GM23338 (cell line): ENCODE measurements at regions not wholly inside any gene's neighbourhood (a gene's known extent, or its start where the extent isn't known, plus 50 kb on each side); places are given as distances from the start of the nearest gene placed in this dataset.

Experiments
- ATAC-seq: fragments of 200-7000 bp; cut with Tn5 transposase; 3 replicates; pipeline ENCODE4 v1.9.1; 2020
- DNase-seq: peaks from one replicate; pipeline ENCODE4 v3.0.0-alpha.2; 2015; ENCODE audit warnings: low spot score
- H2AFZ ChIP-seq: fragments of 200-600 bp; sonication (generic); 2 replicates; pipeline ENCODE4 v1.8.0; 2016; ENCODE audit warnings: antibody characterized with exemption, mild to moderate bottlenecking, moderate library complexity
- H3F3A ChIP-seq: fragments of 200-600 bp; sonication (generic); replicated peaks from 2 replicates; pipeline ENCODE4 v1.8.0; 2017; ENCODE audit warnings: antibody characterized with exemption, mixed run types, low read depth
- H3K27ac ChIP-seq: fragments of 200-600 bp; sonication (generic); 2 replicates; pipeline ENCODE4 v1.6.1; 2016; ENCODE audit warnings: low read depth
- H3K27me3 ChIP-seq: fragments of 200-600 bp; sonication (generic); 2 replicates; pipeline ENCODE4 v1.8.0; 2016; ENCODE audit warnings: mild to moderate bottlenecking, mixed run types, moderate library complexity; ENCODE audit not compliant: insufficient read depth
- H3K36me3 ChIP-seq: fragments of 200-600 bp; sonication (generic); 2 replicates; pipeline ENCODE4 v1.8.0; 2016; ENCODE audit warnings: mild to moderate bottlenecking; ENCODE audit not compliant: insufficient read depth
- H3K4me1 ChIP-seq: fragments of 200-600 bp; sonication (generic); 2 replicates; pipeline ENCODE4 v1.8.0; 2016; ENCODE audit warnings: mild to moderate bottlenecking, moderate library complexity; ENCODE audit not compliant: insufficient read depth
- H3K4me2 ChIP-seq: fragments of 200-600 bp; sonication (generic); 2 replicates; pipeline ENCODE4 v1.7.1; 2017; ENCODE audit warnings: mixed run types
- H3K4me3 ChIP-seq: fragments of 200-600 bp; sonication (generic); 2 replicates; pipeline ENCODE4 v1.6.1; 2016; ENCODE audit warnings: mixed run types
- H3K79me2 ChIP-seq: fragments of 200-600 bp; sonication (generic); replicated peaks from 2 replicates; pipeline ENCODE4 v1.8.0; 2017; ENCODE audit warnings: mild to moderate bottlenecking; ENCODE audit not compliant: insufficient read depth
- H3K9me2 ChIP-seq: fragments of 200-600 bp; sonication (generic); 2 replicates; pipeline ENCODE4 v1.8.0; 2017; ENCODE audit not compliant: insufficient read depth
- H4K20me1 ChIP-seq: fragments of 200-600 bp; sonication (generic); replicated peaks from 2 replicates; pipeline ENCODE4 v1.8.0; 2017; ENCODE audit warnings: mild to moderate bottlenecking; ENCODE audit not compliant: insufficient read depth
- H3K27ac Mint-ChIP-seq: 2 replicates; pipeline ENCODE4 v1.8.0; 2020; ENCODE audit warnings: inconsistent platforms, mild to moderate bottlenecking, moderate library complexity, mixed read lengths
- H3K27me3 Mint-ChIP-seq: 3 replicates; pipeline ENCODE4 v1.8.0; 2022; ENCODE audit warnings: low read depth, mild to moderate bottlenecking, moderate library complexity, mixed read lengths, inconsistent platforms; ENCODE audit not compliant: insufficient read depth, poor library complexity
- H3K36me3 Mint-ChIP-seq: 3 replicates; pipeline ENCODE4 v1.8.0; 2021; ENCODE audit warnings: low read depth, mild to moderate bottlenecking, inconsistent platforms, moderate library complexity, mixed read lengths
- H3K4me1 Mint-ChIP-seq: 3 replicates; pipeline ENCODE4 v1.8.0; 2020; ENCODE audit warnings: mild to moderate bottlenecking, inconsistent platforms, mixed read lengths
- H3K4me3 Mint-ChIP-seq: 3 replicates; pipeline ENCODE4 v1.8.0; 2021; ENCODE audit warnings: moderate library complexity, mild to moderate bottlenecking, inconsistent platforms, mixed read lengths
- H3K9me3 Mint-ChIP-seq: 3 replicates; pipeline ENCODE4 v1.8.0; 2020; ENCODE audit warnings: moderate library complexity, mild to moderate bottlenecking, inconsistent platforms, mixed read lengths
- JUNB ChIP-seq: IDR thresholded peaks from one replicate; pipeline ENCODE4 v1.6.1; 2016; ENCODE audit warnings: antibody characterized with exemption; ENCODE audit not compliant: unreplicated experiment
- POLR2AphosphoS5 ChIP-seq: IDR thresholded peaks from 2 replicates; pipeline ENCODE4 v1.6.1; 2016; ENCODE audit warnings: antibody characterized with exemption, low read depth
- REST ChIP-seq: IDR thresholded peaks from one replicate; pipeline ENCODE4 v1.6.1; 2018; ENCODE audit warnings: antibody characterized with exemption; ENCODE audit not compliant: unreplicated experiment
- STAT1 ChIP-seq: IDR thresholded peaks from one replicate; pipeline ENCODE4 v1.6.1; 2016; ENCODE audit warnings: antibody characterized with exemption; ENCODE audit not compliant: unreplicated experiment
- ZNF114 ChIP-seq: fragments of 250-450 bp; sonication (Bioruptor Pico); IDR thresholded peaks from 2 replicates; pipeline ENCODE4 v1.5.0; 2020; ENCODE audit warnings: mild to moderate bottlenecking, moderate library complexity
- ZNF331 ChIP-seq: fragments of 250-450 bp; sonication (Bioruptor Pico); IDR thresholded peaks from 2 replicates; pipeline ENCODE4 v1.5.0; 2020; ENCODE audit warnings: low read depth, mild to moderate bottlenecking, moderate library complexity
- TF ChIP-seq, protein P1 (sequence below): IDR thresholded peaks from 2 replicates; pipeline ENCODE4 v1.6.1; 2016; ENCODE audit warnings: antibody characterized with exemption

DNA sequence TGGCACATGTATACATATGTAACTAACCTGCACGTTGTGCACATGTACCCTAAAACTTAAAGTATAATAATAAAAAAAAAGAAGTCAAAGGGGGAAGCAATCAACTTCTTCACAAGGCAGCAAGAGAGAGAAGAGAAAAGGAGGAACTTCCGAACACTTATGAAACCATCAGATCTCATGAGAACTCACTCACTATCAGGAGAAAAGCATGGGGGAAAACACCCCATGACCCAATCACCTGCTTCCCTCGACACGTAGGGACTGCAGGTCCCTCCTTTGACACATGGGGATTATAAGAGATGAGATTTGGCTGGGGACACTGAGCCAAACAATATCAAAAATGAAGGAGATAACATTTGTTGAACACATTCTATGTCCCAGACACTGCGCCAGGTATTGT lies 94.8 kb upstream of the PHACTR1 start (continued):
- no peak for TF ChIP-seq REST
- TF ChIP-seq ZNF331, result no peak

DNA sequence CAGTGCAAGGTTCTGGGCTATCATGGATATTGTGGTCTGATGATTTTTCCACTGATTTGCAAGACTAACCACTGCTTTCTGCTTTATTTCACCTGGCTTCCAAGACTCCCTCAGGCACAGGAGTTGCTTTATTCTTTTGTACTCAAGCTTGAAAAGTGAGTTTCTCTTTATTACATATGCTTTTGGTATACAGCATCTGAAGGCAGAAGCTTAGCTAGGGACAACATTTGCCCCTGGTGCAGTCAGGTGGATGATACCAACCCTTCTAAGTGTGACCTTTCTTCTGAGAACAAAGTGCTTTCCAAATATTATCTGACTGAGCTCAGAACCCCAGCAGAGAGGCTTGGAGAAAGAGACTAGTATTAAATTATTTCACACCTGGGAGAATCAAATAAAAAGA lies 94.0 kb upstream of the PHACTR1 start:
- Mint-ChIP-seq H3K36me3 (no peaks in the 10 kb centered on the region), H3K27ac (no peak overlapping the region), H3K27me3 (peaks cover 2% of the 10 kb centered on the region), H3K9me3 (no peaks in the 10 kb centered on the region), H3K4me1 (peaks cover 7% of the 10 kb centered on the region; the same call in 2 of the 3 replicates), H3K4me3 (no peak overlapping the region)
- TF ChIP-seq, protein P1, sequence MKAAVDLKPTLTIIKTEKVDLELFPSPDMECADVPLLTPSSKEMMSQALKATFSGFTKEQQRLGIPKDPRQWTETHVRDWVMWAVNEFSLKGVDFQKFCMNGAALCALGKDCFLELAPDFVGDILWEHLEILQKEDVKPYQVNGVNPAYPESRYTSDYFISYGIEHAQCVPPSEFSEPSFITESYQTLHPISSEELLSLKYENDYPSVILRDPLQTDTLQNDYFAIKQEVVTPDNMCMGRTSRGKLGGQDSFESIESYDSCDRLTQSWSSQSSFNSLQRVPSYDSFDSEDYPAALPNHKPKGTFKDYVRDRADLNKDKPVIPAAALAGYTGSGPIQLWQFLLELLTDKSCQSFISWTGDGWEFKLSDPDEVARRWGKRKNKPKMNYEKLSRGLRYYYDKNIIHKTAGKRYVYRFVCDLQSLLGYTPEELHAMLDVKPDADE, result no peak
- H3K4me2 ChIP-seq, result no peak overlapping the region
- H3F3A ChIP-seq, result no peaks in the 10 kb centered on the region
- no peak overlapping the region for H3K27ac ChIP-seq
- no peaks in the 10 kb centered on the region for H3K9me2 ChIP-seq
- H3K4me3 ChIP-seq, result no peak overlapping the region
- no peaks in the 10 kb centered on the region for H3K79me2 ChIP-seq
- no peak overlapping the region for H2AFZ ChIP-seq
- no peak for DNase-seq
- H4K20me1 ChIP-seq, result no peaks in the 10 kb centered on the region
- ATAC-seq, result no peak
- no peaks in the 10 kb centered on the region for H3K4me1 ChIP-seq
- H3K36me3 ChIP-seq, result no peaks in the 10 kb centered on the region
- H3K27me3 ChIP-seq, result no peaks in the 10 kb centered on the region

DNA sequence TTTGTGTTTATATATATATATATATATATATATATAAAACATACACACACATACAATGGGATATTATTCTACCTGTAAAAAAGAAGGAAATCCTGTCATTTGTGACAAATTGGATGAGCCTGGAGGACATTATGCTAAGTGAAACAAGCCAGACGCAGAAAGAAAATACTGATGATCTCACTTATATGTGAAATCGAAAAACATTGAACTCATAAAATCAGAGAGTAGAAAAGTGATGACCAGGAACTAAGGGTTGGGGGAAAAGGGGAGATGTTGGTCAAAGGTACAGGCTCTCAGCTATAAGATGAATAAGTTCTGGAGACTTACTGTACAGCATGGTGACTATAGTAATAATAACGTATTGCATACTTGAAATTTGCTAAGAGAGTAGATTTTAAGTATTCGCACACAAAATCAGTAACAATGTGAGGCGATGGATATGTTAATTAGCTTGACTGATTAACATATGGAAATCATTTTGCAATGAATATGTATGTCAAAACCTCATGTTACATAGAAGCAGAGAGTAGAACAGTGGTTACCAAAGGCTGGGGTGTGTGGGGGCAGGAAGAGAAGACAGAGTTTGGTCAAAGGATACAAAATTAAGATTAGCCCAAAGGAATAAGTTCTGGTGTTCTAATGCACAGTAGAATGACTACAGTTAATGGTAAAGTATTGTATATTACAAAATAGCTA lies 92.3 kb upstream of the PHACTR1 start:
- no peaks in the 10 kb centered on the region for H3K9me3 Mint-ChIP-seq
- H2AFZ ChIP-seq, result no peak overlapping the region
- no peaks in the 10 kb centered on the region for H3K27me3 ChIP-seq
- H3K9me2 ChIP-seq, result no peaks in the 10 kb centered on the region
- H3K4me3 ChIP-seq, result no peak overlapping the region
- no peak overlapping the region for H3K27ac ChIP-seq
- H3K4me3 Mint-ChIP-seq, result no peak overlapping the region
- H3K4me1 ChIP-seq, result no peaks in the 10 kb centered on the region
- DNase-seq, result no peak
- no peak overlapping the region for H3K27ac Mint-ChIP-seq
- H3K4me1 Mint-ChIP-seq, result peaks cover 7% of the 10 kb centered on the region; the same call in 2 of the 3 replicates
- no peaks in the 10 kb centered on the region for H3K36me3 Mint-ChIP-seq
- no peaks in the 10 kb centered on the region for H3K79me2 ChIP-seq
- no peaks in the 10 kb centered on the region for H3K36me3 ChIP-seq
- no peaks in the 10 kb centered on the region for H4K20me1 ChIP-seq
- peaks cover 2% of the 10 kb centered on the region for H3K27me3 Mint-ChIP-seq
- ATAC-seq, result no peak
- no peaks in the 10 kb centered on the region for H3F3A ChIP-seq
- no peak overlapping the region for H3K4me2 ChIP-seq
- TF ChIP-seq POLR2AphosphoS5, result no peak
- no peak for TF ChIP-seq JUNB
- TF ChIP-seq REST, result no peak
- no peak for TF ChIP-seq STAT1
- TF ChIP-seq ZNF114 (CRISPR knock-in tag), result no peak
- TF ChIP-seq, protein P1, result no peak
